Progenitor cell of endocrine pancreas (in vitro differentiated cells): ENCODE measurements at regions not wholly inside any gene's neighbourhood (a gene's known extent, or its start where the extent isn't known, plus 50 kb on each side); places are given as distances from the start of the nearest gene placed in this dataset.

Experiments used
- DNase-seq: peaks from one replicate; pipeline ENCODE4 v3.0.0; 2021; ENCODE audit warnings: low spot score; ENCODE audit not compliant: unreplicated experiment
- H3K27ac Mint-ChIP-seq: 2 replicates; pipeline ENCODE4 v1.8.0; 2021; ENCODE audit warnings: mild to moderate bottlenecking, moderate library complexity, mixed read lengths
- H3K27me3 Mint-ChIP-seq: 2 replicates; pipeline ENCODE4 v1.8.0; 2021; ENCODE audit warnings: mixed read lengths
- H3K36me3 Mint-ChIP-seq: 2 replicates; pipeline ENCODE4 v1.8.0; 2022; ENCODE audit warnings: mixed read lengths; ENCODE audit not compliant: insufficient read depth
- H3K4me1 Mint-ChIP-seq: 2 replicates; pipeline ENCODE4 v1.8.0; 2021; ENCODE audit warnings: low read depth, mixed read lengths
- H3K4me3 Mint-ChIP-seq: 2 replicates; pipeline ENCODE4 v1.8.0; 2021; ENCODE audit warnings: low read depth, mild to moderate bottlenecking, moderate library complexity, mixed read lengths
- H3K9me3 Mint-ChIP-seq: 2 replicates; pipeline ENCODE4 v1.8.0; 2021; ENCODE audit warnings: low read depth, mixed read lengths
- CTCF ChIP-seq: fragments of 200-600 bp; sonication (generic); IDR thresholded peaks from one replicate; pipeline ENCODE4 v1.5.0; 2021; ENCODE audit warnings: antibody characterized with exemption, mild to moderate bottlenecking; ENCODE audit not compliant: unreplicated experiment

- H3K4me1 Mint-ChIP-seq: no peaks in the 10 kb centered on the region
- DNase-seq: no peak
- no peaks in the 10 kb centered on the region for H3K27me3 Mint-ChIP-seq
- no peak overlapping the region for H3K27ac Mint-ChIP-seq
- H3K4me3 Mint-ChIP-seq: no peak overlapping the region
- peaks cover 2% of the 10 kb centered on the region for H3K36me3 Mint-ChIP-seq
- H3K9me3 Mint-ChIP-seq: peaks cover 42% of the 10 kb centered on the region
- no peak for TF ChIP-seq CTCF
These were observed 249.3 kb downstream of the ATP23 start for GRCh38 chr12:58190618-58191017.

- no peaks in the 10 kb centered on the region for H3K27me3 Mint-ChIP-seq
- peaks cover 2% of the 10 kb centered on the region for H3K36me3 Mint-ChIP-seq
- TF ChIP-seq CTCF: no peak
These were observed 255.6 kb downstream of the ATP23 start for GRCh38 chr12:58196971-58197370.

GRCh38 chr12:58202933-58203718 lies 261.8 kb downstream of the ATP23 start:
- no peak overlapping the region for H3K4me3 Mint-ChIP-seq
- no peaks in the 10 kb centered on the region for H3K9me3 Mint-ChIP-seq
- no peaks in the 10 kb centered on the region for H3K27me3 Mint-ChIP-seq
- H3K4me1 Mint-ChIP-seq: peaks cover 7% of the 10 kb centered on the region
- H3K27ac Mint-ChIP-seq: no peak overlapping the region
- no peaks in the 10 kb centered on the region for H3K36me3 Mint-ChIP-seq
- TF ChIP-seq CTCF: no peak
- no peak for DNase-seq

More at GRCh38 chr12:58196971-58197370, 255.6 kb downstream of the ATP23 start:
- Mint-ChIP-seq H3K9me3 (peaks cover 36% of the 10 kb centered on the region), H3K4me3 (no peak overlapping the region), H3K4me1 (peaks cover 3% of the 10 kb centered on the region), H3K27ac (no peak overlapping the region)
- no peak for DNase-seq

- Mint-ChIP-seq H3K4me1 (peaks cover 7% of the 10 kb centered on the region), H3K36me3 (no peaks in the 10 kb centered on the region), H3K27ac (no peak overlapping the region), H3K9me3 (no peaks in the 10 kb centered on the region), H3K4me3 (no peak overlapping the region), H3K27me3 (no peaks in the 10 kb centered on the region)
- no peak for DNase-seq
- TF ChIP-seq CTCF: no peak
These were observed 262.7 kb downstream of the ATP23 start for GRCh38 chr12:58204071-58204470.

DNA sequence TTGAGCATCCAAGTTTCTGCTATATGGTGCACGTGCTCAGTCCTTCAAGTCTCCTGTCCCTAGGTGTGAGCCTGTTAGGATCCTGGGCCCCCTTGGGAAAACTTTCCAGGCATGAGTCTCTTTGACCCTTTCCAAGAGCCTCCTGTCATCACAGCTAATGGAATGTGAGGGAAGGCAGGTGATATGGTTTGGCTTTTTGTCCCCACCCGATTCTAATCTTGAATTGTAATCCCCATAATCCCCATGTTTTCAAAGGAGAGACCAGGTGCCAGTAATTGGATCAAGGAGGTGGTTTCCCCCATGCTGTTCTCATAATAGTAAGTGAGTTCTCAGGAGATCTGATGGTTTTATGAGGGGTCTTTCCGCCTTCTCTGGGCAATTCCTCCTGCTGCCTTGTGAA lies 265.5 kb downstream of the ATP23 start:
- no peak overlapping the region for H3K4me3 Mint-ChIP-seq
- no peaks in the 10 kb centered on the region for H3K36me3 Mint-ChIP-seq
- DNase-seq: no peak
- H3K9me3 Mint-ChIP-seq: no peaks in the 10 kb centered on the region
- no peak for TF ChIP-seq CTCF
- no peaks in the 10 kb centered on the region for H3K27me3 Mint-ChIP-seq
- no peak overlapping the region for H3K27ac Mint-ChIP-seq
- peaks cover 4% of the 10 kb centered on the region for H3K4me1 Mint-ChIP-seq
